ENCODE measurements at regions not wholly inside any gene's neighbourhood (a gene's known extent, or its start where the extent isn't known, plus 50 kb on each side); places are given as distances from the start of the nearest gene placed in this dataset.

DNA sequence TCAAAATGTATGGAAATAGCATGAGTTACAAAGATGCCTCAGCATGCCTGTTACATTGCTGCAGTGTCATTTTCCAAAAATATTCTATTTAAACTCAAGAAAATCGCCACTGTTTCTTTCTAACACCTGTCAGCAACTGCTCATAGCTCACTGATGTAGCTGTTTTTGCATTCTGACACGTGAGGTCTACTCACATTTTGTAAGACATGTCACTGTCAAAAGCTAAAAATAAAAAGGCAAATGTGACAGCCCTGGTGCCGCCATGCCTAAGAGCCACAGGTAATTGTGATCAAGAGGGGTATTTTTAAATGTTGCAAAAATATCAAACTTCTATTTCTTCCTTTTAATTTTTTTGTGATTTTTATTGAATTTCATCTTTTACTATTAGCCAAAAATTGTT is 556.2 kb upstream of the TMPRSS15 start:
- ATAC-seq (ENCODE audit: insufficient read depth, low FRiP score) = no peak
- Histone ChIP-seq H3K27ac (ENCODE audit: low read depth in 1 of 2, low read length in 1 of 2) (no peak overlapping the region), H3K36me3 (ENCODE audit: control insufficient read depth in 4 of 4, insufficient read depth in 4 of 4, low read length in 4 of 4) (no peaks in the 10 kb centered on the region), H3K9me3 (ENCODE audit: control insufficient read depth in 4 of 4, insufficient read depth in 3 of 4, low read length in 3 of 4) (no peaks in the 10 kb centered on the region), H3K9ac (ENCODE audit: insufficient read depth in 1 of 2, low read length in 2 of 2) (no peak overlapping the region), H3K4me3 (no peak overlapping the region), H3K4me1 (ENCODE audit: control insufficient read depth in 5 of 5, insufficient read depth in 5 of 5, low read length in 5 of 5) (no peaks in the 10 kb centered on the region), H3K27me3 (ENCODE audit: control insufficient read depth in 3 of 3, insufficient read depth in 3 of 3, low read length in 2 of 3) (peaks cover 0 to 2% (median 0%) of the 10 kb centered on the region in 3 donors)
- 70 to 75% methylated on average over 3 of the region's 3 CpGs for WGBS, 2 donors
- no peak for DNase-seq
- TF ChIP-seq, protein P1, sequence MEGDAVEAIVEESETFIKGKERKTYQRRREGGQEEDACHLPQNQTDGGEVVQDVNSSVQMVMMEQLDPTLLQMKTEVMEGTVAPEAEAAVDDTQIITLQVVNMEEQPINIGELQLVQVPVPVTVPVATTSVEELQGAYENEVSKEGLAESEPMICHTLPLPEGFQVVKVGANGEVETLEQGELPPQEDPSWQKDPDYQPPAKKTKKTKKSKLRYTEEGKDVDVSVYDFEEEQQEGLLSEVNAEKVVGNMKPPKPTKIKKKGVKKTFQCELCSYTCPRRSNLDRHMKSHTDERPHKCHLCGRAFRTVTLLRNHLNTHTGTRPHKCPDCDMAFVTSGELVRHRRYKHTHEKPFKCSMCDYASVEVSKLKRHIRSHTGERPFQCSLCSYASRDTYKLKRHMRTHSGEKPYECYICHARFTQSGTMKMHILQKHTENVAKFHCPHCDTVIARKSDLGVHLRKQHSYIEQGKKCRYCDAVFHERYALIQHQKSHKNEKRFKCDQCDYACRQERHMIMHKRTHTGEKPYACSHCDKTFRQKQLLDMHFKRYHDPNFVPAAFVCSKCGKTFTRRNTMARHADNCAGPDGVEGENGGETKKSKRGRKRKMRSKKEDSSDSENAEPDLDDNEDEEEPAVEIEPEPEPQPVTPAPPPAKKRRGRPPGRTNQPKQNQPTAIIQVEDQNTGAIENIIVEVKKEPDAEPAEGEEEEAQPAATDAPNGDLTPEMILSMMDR (IDR thresholded peaks at IDR 0.05; ENCODE audit: control extremely low read depth, extremely low read depth) = no peak

DNA sequence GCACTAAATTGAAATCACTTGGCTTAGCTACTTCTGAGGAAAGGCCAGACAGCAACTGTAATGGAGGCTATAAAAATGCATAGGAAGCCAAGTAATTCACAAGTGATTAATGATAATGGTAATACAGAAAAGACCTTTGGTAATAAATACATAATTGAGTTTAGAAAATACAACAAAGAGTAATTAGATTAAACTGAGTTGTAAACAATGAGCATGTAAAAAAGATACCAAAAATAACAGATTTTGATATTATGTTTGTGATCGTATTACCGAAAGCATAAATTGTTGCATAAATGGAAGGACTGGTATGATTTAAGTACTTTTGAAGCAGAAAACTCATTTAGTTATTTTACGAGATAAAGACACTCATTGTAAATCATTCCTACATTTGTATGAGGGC is 556.7 kb upstream of the TMPRSS15 start:
- 94 to 95% methylated on average over 3 of the region's 3 CpGs for WGBS, 2 donors
- peaks cover 0 to 2% (median 0%) of the 10 kb centered on the region in 3 donors for H3K27me3 ChIP-seq (ENCODE audit: control insufficient read depth in 3 of 3, insufficient read depth in 3 of 3, low read length in 2 of 3)
- H3K4me3 ChIP-seq = no peak overlapping the region
- TF ChIP-seq, protein P1 (IDR thresholded peaks at IDR 0.05; ENCODE audit: control extremely low read depth, extremely low read depth) = no peak
- no peaks in the 10 kb centered on the region for H3K9me3 ChIP-seq (ENCODE audit: control insufficient read depth in 4 of 4, insufficient read depth in 3 of 4, low read length in 3 of 4)
- no peaks in the 10 kb centered on the region for H3K4me1 ChIP-seq (ENCODE audit: control insufficient read depth in 5 of 5, insufficient read depth in 5 of 5, low read length in 5 of 5)
- H3K9ac ChIP-seq (ENCODE audit: insufficient read depth in 1 of 2, low read length in 2 of 2) = no peak overlapping the region
- H3K36me3 ChIP-seq (ENCODE audit: control insufficient read depth in 4 of 4, insufficient read depth in 4 of 4, low read length in 4 of 4) = no peaks in the 10 kb centered on the region
- no peak for ATAC-seq (ENCODE audit: insufficient read depth, low FRiP score)
- no peak for DNase-seq
- H3K27ac ChIP-seq (ENCODE audit: low read depth in 1 of 2, low read length in 1 of 2) = no peak overlapping the region

DNA sequence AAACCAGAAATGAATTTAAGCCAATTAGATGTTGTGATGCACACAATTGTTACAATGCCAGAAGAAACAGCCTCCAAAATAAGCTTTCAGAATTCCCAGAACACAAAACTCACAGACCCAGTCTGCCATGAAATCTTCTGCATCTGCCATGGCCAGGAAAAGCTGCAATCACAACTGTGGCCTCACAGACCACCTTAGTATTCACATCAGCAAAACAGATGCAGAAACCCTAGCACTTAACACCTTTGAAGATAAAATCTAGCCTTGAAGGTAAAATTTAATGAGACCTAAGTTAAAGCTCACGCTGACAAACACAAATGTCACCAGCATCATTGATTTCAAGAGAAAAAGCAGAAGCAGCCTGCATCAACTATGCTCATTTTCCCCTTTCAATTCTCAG is 566.8 kb upstream of the TMPRSS15 start:
- H3K36me3 ChIP-seq (ENCODE audit: control insufficient read depth in 4 of 4, insufficient read depth in 4 of 4, low read length in 4 of 4) = no peaks in the 10 kb centered on the region
- no peak overlapping the region for H3K27ac ChIP-seq (ENCODE audit: low read depth in 1 of 2, low read length in 1 of 2)
- ATAC-seq (ENCODE audit: insufficient read depth, low FRiP score) = no peak
- no peak overlapping the region for H3K4me3 ChIP-seq
- H3K9me3 ChIP-seq (ENCODE audit: control insufficient read depth in 4 of 4, insufficient read depth in 3 of 4, low read length in 3 of 4) = no peaks in the 10 kb centered on the region
- WGBS, 2 donors = 87 to 91% methylated on average over 1 of the region's 1 CpG
- no peak for DNase-seq
- H3K4me1 ChIP-seq (ENCODE audit: control insufficient read depth in 5 of 5, insufficient read depth in 5 of 5, low read length in 5 of 5) = no peaks in the 10 kb centered on the region
- H3K9ac ChIP-seq (ENCODE audit: insufficient read depth in 1 of 2, low read length in 2 of 2) = no peak overlapping the region
- H3K27me3 ChIP-seq (ENCODE audit: control insufficient read depth in 3 of 3, insufficient read depth in 3 of 3, low read length in 2 of 3) = no peaks in the 10 kb centered on the region
- TF ChIP-seq, protein P1 (IDR thresholded peaks at IDR 0.05; ENCODE audit: control extremely low read depth, extremely low read depth) = no peak

DNA sequence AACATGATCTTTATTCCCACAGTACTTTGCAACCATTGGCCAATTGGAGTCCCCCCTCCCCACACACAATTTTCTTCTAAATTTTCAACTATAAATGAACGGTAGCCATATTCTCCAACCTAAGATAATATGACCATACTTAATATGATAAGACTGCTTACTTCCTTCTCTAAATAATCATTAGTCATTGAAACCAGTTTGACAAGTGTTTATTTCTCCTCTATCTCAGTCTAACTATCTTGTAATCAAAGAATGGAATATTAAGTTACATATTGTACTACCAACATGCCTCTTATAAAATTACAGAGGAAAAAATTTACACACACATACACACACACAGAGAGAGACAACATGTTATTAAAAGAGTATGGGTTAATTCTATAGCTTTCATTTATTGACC is 567.4 kb upstream of the TMPRSS15 start:
- H3K27me3 ChIP-seq (ENCODE audit: control insufficient read depth in 3 of 3, insufficient read depth in 3 of 3, low read length in 2 of 3) = no peaks in the 10 kb centered on the region
- 0 to 32% methylated on average over 1 of the region's 1 CpG for WGBS, 2 donors
- H3K9ac ChIP-seq (ENCODE audit: insufficient read depth in 1 of 2, low read length in 2 of 2) = no peak overlapping the region
- ATAC-seq (ENCODE audit: insufficient read depth, low FRiP score) (no peak), DNase-seq (no peak)
- no peaks in the 10 kb centered on the region for H3K9me3 ChIP-seq (ENCODE audit: control insufficient read depth in 4 of 4, insufficient read depth in 3 of 4, low read length in 3 of 4)
- no peaks in the 10 kb centered on the region for H3K4me1 ChIP-seq (ENCODE audit: control insufficient read depth in 5 of 5, insufficient read depth in 5 of 5, low read length in 5 of 5)
- no peak overlapping the region for H3K27ac ChIP-seq (ENCODE audit: low read depth in 1 of 2, low read length in 1 of 2)
- H3K4me3 ChIP-seq = no peak overlapping the region
- TF ChIP-seq, protein P1 (IDR thresholded peaks at IDR 0.05; ENCODE audit: control extremely low read depth, extremely low read depth) = no peak
- H3K36me3 ChIP-seq (ENCODE audit: control insufficient read depth in 4 of 4, insufficient read depth in 4 of 4, low read length in 4 of 4) = no peaks in the 10 kb centered on the region

All from lung (tissue), 11 donors.